Smooth muscle cell of the brain vasculature (primary cell): ENCODE measurements at regions not wholly inside any gene's neighbourhood (a gene's known extent, or its start where the extent isn't known, plus 50 kb on each side); places are given as distances from the start of the nearest gene placed in this dataset.
"Not testable (repeated sequence)": the region's sequence is repeated elsewhere in the genome, so short reads cannot be mapped to it uniquely, and the experiment has no call there.

Source experiments
- DNase-seq: peaks from one replicate; pipeline ENCODE4 v3.0.0-alpha.2; 2012; ENCODE audit warnings: low read depth, low spot score

- no peak for DNase-seq
Measured at GRCh38 chr5:15103130-15103529, 231.6 kb upstream of the ANKH start.

- DNase-seq: no peak
Measured at GRCh38 chr5:15097552-15097951, 226.0 kb upstream of the ANKH start.

GRCh38 chr5:15096686-15097085 is 225.1 kb upstream of the ANKH start:
- not testable (repeated sequence) for DNase-seq

- DNase-seq: no peak
Measured at GRCh38 chr5:15092801-15093200, 221.2 kb upstream of the ANKH start.

- DNase-seq: no peak
Measured at GRCh38 chr5:15085671-15086070, 214.1 kb upstream of the ANKH start.

- no peak for DNase-seq
Measured at GRCh38 chr5:15082096-15082495, 210.5 kb upstream of the ANKH start.

- DNase-seq: no peak
Measured at GRCh38 chr5:15080219-15080618, 208.6 kb upstream of the ANKH start.

GRCh38 chr5:15079566-15079965 is 208.0 kb upstream of the ANKH start:
- DNase-seq: no peak

- no peak for DNase-seq
Measured at GRCh38 chr5:15074651-15075050, 203.1 kb upstream of the ANKH start.

GRCh38 chr5:15073453-15073852 is 201.9 kb upstream of the ANKH start:
- DNase-seq: no peak

- DNase-seq: no peak
Measured at GRCh38 chr5:15070907-15071306, 199.3 kb upstream of the ANKH start.

GRCh38 chr5:15069407-15069905 is 197.9 kb upstream of the ANKH start:
- no peak for DNase-seq

- DNase-seq: no peak
Measured at GRCh38 chr5:15065091-15065490, 193.5 kb upstream of the ANKH start.

GRCh38 chr5:15064396-15064795 is 192.8 kb upstream of the ANKH start:
- DNase-seq: no peak

- no peak for DNase-seq
Measured at GRCh38 chr5:15056988-15057592, 185.5 kb upstream of the ANKH start.

GRCh38 chr5:15044521-15044920 is 172.9 kb upstream of the ANKH start:
- DNase-seq: no peak

GRCh38 chr5:15037247-15037908 is 165.8 kb upstream of the ANKH start:
- no peak for DNase-seq

- DNase-seq: no peak
Measured at GRCh38 chr5:15034379-15034778, 162.8 kb upstream of the ANKH start.

GRCh38 chr5:15031180-15031579 is 159.6 kb upstream of the ANKH start:
- DNase-seq: no peak

- DNase-seq: no peak
Measured at GRCh38 chr5:15027764-15028163, 156.2 kb upstream of the ANKH start.

- DNase-seq: no peak
Measured at GRCh38 chr5:15026944-15027343, 155.4 kb upstream of the ANKH start.

GRCh38 chr5:15026011-15026893 is 154.7 kb upstream of the ANKH start:
- no peak for DNase-seq

- DNase-seq: no peak
Measured at GRCh38 chr5:15023846-15024245, 152.3 kb upstream of the ANKH start.
